ENCODE measurements at regions not wholly inside any gene's neighbourhood (a gene's known extent, or its start where the extent isn't known, plus 50 kb on each side); places are given as distances from the start of the nearest gene placed in this dataset.

DNA sequence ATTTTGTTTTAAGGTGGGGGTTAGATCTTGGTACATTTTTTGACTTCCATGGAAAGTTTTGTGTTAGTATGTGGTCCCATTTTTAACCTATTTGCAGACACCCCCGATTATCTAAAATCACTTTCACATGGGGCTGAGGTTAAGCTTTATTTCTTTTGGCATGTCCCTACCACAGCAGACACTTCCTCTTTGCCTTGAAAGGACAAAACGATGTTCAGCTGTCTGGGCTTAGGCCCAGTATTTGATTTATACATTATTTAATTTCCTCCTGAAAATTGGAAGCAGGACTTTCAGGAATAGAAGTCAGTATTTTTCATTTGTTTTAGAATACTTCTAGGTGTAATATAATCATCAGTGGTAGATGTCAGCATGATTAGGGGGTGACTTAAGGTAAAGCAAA is 112.4 kb upstream of the SPRY1 start:
- TF ChIP-seq, protein P1, sequence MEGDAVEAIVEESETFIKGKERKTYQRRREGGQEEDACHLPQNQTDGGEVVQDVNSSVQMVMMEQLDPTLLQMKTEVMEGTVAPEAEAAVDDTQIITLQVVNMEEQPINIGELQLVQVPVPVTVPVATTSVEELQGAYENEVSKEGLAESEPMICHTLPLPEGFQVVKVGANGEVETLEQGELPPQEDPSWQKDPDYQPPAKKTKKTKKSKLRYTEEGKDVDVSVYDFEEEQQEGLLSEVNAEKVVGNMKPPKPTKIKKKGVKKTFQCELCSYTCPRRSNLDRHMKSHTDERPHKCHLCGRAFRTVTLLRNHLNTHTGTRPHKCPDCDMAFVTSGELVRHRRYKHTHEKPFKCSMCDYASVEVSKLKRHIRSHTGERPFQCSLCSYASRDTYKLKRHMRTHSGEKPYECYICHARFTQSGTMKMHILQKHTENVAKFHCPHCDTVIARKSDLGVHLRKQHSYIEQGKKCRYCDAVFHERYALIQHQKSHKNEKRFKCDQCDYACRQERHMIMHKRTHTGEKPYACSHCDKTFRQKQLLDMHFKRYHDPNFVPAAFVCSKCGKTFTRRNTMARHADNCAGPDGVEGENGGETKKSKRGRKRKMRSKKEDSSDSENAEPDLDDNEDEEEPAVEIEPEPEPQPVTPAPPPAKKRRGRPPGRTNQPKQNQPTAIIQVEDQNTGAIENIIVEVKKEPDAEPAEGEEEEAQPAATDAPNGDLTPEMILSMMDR (IDR thresholded peaks at IDR 0.05) = no peak
- no peak for TF ChIP-seq POLR2A (IDR thresholded peaks at IDR 0.05)
- no peaks in the 10 kb centered on the region for H3K9me3 ChIP-seq
- H3K27ac ChIP-seq = no peak overlapping the region
- no peaks in the 10 kb centered on the region for H3K27me3 ChIP-seq
- no peak for DNase-seq
- no peaks in the 10 kb centered on the region for H3K36me3 ChIP-seq (ENCODE audit: low read depth, missing control alignments)
- intact Hi-C loops (cut with DNase I; ENCODE audit: low total_unique reads) = no loop called here
- H3K4me1 ChIP-seq = no peaks in the 10 kb centered on the region
- 43 to 47% methylated on average over 2 of the region's 2 CpGs for WGBS, 2 donors
- H3K4me3 ChIP-seq = no peak overlapping the region

DNA sequence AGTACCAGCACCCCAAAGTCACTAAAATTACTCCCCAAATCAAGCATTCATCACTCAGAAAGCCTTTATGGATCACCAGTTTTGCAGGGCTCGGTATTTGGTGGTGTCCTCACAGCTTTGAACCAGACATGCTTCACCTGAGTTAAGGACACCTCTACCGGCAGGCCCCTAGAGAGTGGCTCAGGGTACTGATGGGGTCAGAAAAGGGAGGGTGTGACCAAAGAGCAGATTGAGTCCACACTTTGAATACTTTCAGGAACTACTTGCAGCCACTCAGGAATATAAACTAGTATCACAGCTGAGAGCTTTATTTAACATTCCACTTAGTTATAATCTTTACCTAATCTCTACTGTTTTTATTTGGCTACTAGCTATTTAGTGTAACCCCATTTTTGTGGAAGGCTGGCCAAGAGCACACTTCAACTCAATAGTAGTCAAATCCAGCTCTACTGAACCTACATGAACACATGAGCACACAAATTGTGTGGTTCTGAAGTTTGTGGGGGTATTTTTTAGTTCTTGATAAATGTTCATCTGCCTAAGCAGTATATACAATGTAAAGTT is 109.6 kb upstream of the SPRY1 start:
- intact Hi-C loops (cut with DNase I; ENCODE audit: low total_unique reads) = no loop called here

DNA sequence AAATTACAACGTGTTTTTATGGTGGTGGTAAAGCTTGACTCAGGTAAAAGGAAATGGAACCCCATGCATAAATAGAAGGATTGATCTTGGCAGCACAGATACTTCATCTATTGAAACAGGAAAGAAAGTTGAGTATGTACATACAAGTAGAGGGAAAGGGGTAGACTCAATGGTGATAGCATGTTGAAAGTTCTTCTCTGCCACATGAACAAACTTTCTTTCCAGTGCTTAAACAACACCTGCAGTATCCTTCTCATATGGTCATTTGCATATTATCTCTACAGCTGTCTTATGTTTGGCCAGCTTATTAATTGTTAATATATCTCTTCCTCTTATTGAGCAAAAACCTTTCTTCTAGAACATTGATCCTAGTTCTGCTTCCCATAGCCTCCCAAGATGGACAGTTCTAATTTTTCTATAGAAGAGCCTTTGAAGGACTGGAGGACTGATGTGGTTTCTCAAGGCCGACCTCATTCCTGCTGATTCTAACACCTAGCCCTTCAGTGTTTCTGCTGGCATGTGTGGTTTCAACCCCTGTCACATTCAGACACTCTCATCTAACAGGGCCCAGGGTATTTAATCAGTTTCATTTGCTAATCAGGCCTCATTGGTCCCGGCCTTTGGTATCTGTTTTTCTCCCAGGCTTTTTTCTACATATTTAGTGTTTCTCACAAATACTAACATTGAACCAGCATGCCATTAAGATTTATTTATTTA is 108.1 kb upstream of the SPRY1 start:
- 89 to 96% methylated on average over 3 of the region's 3 CpGs for WGBS, 2 donors
- Histone ChIP-seq H3K4me1 (no peaks in the 10 kb centered on the region), H3K4me3 (no peak overlapping the region)

More for the DNA sequence above, 109.6 kb upstream of the SPRY1 start:
- Histone ChIP-seq H3K36me3 (ENCODE audit: low read depth, missing control alignments) (no peaks in the 10 kb centered on the region), H3K9me3 (no peaks in the 10 kb centered on the region), H3K4me3 (no peak overlapping the region), H3K4me1 (no peaks in the 10 kb centered on the region), H3K27me3 (no peaks in the 10 kb centered on the region), H3K27ac (no peak overlapping the region)
- 95 to 100% methylated on average over 2 of the region's 2 CpGs for WGBS, 2 donors
- no peak for DNase-seq
- no peak for TF ChIP-seq POLR2A (IDR thresholded peaks at IDR 0.05)
- TF ChIP-seq, protein P1 (IDR thresholded peaks at IDR 0.05) = no peak

DNA sequence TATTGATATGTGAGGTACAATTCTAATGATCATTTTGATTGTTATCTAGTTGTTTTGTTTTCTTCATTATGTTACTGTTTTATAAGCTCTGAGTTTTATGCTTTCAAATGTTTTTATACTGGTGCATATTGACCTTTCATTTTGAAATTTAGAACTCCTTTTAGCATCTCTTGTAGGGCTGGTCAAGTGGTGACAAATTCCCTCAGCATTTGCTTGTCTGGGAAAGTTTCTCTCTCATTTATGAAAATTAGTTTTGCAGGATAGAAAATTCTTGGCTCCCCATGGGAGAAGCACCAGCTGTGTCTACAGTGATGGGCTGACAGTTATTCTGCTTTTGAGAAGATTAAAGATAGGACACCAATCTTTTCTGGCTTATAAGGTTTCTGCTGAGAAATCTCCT is 105.3 kb upstream of the SPRY1 start:
- Histone ChIP-seq H3K9me3 (no peaks in the 10 kb centered on the region), H3K27ac (no peak overlapping the region), H3K4me3 (no peak overlapping the region), H3K36me3 (ENCODE audit: low read depth, missing control alignments) (no peaks in the 10 kb centered on the region), H3K27me3 (no peaks in the 10 kb centered on the region), H3K4me1 (no peaks in the 10 kb centered on the region)
- TF ChIP-seq POLR2A (IDR thresholded peaks at IDR 0.05) = no peak
- TF ChIP-seq, protein P1 (IDR thresholded peaks at IDR 0.05) = no peak
- intact Hi-C loops (cut with DNase I; ENCODE audit: low total_unique reads) = no loop called here
- DNase-seq = no peak

More for the DNA sequence above, 108.1 kb upstream of the SPRY1 start:
- Histone ChIP-seq H3K36me3 (ENCODE audit: low read depth, missing control alignments) (no peaks in the 10 kb centered on the region), H3K27ac (no peak overlapping the region), H3K27me3 (no peaks in the 10 kb centered on the region), H3K9me3 (no peaks in the 10 kb centered on the region)
- TF ChIP-seq, protein P1 (IDR thresholded peaks at IDR 0.05) = no peak
- no peak for TF ChIP-seq POLR2A (IDR thresholded peaks at IDR 0.05)
- intact Hi-C loops (cut with DNase I; ENCODE audit: low total_unique reads) = no loop called here
- DNase-seq = no peak

DNA sequence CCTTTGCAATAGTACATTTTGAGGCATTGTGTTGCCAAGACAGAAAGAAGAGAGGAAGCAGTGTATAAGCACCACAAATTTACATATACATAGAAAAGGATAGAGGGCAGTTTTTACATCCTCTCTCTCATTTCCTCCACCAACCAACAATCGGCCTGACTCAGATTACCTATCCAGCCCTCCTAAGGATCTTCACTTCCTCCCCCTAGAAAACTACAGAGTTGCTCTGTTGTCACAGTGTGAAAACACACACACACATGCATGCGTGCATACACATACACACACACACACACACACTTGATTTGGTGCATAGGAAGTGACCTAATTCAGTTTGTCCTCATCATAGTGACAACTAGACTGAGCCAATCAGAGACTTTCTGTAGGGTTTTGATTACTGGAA is 98.8 kb upstream of the SPRY1 start:
- no peak for DNase-seq
- intact Hi-C loops (cut with DNase I; ENCODE audit: low total_unique reads) = no loop called here
- Histone ChIP-seq H3K9me3 (no peaks in the 10 kb centered on the region), H3K27me3 (no peaks in the 10 kb centered on the region), H3K4me3 (no peak overlapping the region), H3K27ac (no peak overlapping the region), H3K36me3 (ENCODE audit: low read depth, missing control alignments) (no peaks in the 10 kb centered on the region), H3K4me1 (peaks cover 5% of the 10 kb centered on the region)
- 83 to 86% methylated on average over 2 of the region's 2 CpGs for WGBS, 2 donors
- TF ChIP-seq POLR2A (IDR thresholded peaks at IDR 0.05) = no peak
- TF ChIP-seq, protein P1 (IDR thresholded peaks at IDR 0.05) = no peak

All from testis (tissue), 2 donors.